ENCODE measurements at regions not wholly inside any gene's neighbourhood (a gene's known extent, or its start where the extent isn't known, plus 50 kb on each side); places are given as distances from the start of the nearest gene placed in this dataset.

DNA sequence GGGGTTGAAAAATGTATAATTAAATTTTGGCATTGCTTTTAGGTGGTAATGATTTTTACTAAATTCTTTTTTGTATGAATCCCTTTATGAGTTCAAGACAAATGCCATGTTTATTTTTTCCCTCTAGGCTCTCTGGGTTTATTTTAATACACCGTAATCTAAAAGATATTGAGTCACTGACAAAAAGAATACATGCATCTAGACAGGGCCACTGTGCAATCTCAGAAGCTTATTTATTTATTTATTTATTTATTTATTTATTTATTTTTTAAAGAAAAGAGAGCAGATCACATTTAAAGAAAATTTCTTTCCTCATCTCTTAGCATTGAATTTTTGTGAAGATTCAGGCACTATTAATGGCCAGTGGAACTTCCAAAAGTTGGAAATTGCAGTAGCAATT lies 283.9 kb upstream of the SLC10A2 start:
- no peak overlapping the region for H3K4me3 ChIP-seq (ENCODE audit: control insufficient read depth, low read depth, low read length)
- TF ChIP-seq, protein P1, sequence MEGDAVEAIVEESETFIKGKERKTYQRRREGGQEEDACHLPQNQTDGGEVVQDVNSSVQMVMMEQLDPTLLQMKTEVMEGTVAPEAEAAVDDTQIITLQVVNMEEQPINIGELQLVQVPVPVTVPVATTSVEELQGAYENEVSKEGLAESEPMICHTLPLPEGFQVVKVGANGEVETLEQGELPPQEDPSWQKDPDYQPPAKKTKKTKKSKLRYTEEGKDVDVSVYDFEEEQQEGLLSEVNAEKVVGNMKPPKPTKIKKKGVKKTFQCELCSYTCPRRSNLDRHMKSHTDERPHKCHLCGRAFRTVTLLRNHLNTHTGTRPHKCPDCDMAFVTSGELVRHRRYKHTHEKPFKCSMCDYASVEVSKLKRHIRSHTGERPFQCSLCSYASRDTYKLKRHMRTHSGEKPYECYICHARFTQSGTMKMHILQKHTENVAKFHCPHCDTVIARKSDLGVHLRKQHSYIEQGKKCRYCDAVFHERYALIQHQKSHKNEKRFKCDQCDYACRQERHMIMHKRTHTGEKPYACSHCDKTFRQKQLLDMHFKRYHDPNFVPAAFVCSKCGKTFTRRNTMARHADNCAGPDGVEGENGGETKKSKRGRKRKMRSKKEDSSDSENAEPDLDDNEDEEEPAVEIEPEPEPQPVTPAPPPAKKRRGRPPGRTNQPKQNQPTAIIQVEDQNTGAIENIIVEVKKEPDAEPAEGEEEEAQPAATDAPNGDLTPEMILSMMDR (IDR thresholded peaks at IDR 0.05; ENCODE audit: control insufficient read depth, insufficient read depth, low read depth, low read length, missing control alignments), result no peak
- no peak for DNase-seq (ENCODE audit: low read depth)

DNA sequence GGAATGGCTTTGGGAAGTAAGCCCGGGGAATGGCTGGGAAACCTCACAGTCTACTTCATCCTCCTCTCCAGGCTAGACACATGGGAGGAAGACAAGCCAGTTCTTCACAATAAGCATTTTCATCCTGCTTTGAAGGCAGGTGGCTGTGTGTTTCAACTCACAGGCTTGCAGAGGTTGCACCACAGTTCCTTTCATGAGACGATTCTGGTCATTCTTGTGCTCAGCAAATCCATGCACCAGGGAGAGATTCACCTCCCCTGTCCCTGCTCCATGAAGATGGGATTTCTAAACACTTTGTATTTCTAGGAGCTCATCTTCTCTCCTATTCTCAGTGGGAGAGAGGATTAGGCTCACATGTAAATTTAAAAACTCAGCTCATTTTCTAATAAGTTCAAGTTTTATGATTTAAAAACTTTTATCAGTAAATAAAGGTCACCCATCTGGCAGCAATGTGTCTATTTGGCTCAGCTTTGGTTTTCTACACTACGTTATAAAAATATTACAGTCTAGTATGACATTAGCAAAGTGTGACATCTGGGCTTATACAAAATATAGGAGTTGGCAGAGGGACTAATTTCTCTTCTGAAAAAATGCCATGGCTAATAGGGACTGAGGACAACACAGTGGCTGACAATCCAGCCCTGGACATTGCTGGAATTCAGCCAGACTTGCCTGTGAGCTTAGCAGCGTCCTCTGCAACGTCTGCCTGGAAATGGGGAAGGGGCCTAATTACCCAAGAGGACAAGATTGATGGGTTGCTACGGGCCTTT lies 283.2 kb upstream of the SLC10A2 start:
- DNase-seq (ENCODE audit: low read depth), result no peak
- no peak overlapping the region for H3K4me3 ChIP-seq (ENCODE audit: control insufficient read depth, low read depth, low read length)
- TF ChIP-seq, protein P1 (IDR thresholded peaks at IDR 0.05; ENCODE audit: control insufficient read depth, insufficient read depth, low read depth, low read length, missing control alignments), result no peak

DNA sequence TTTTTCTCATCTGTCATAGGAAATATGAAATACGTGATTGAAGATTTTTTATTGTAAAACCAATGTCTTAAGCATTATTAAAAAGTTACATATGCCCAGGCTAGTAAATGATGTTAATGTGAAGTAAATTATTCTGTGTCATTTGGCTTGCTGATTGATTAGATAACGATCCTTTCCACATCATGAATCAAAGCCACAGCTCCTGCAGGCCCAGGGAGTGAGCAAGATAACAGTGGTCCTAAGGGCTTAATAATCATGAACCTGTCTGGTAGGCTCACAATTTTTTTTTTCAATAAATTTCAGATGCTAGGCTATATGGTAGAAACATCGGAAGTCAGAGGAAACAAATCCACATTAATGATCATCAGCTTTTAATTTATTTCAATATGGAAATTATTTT lies 269.0 kb upstream of the SLC10A2 start:
- no peak overlapping the region for H3K4me3 ChIP-seq (ENCODE audit: control insufficient read depth, low read depth, low read length)
- TF ChIP-seq, protein P1 (IDR thresholded peaks at IDR 0.05; ENCODE audit: control insufficient read depth, insufficient read depth, low read depth, low read length, missing control alignments), result no peak
- DNase-seq (ENCODE audit: low read depth), result no peak

DNA sequence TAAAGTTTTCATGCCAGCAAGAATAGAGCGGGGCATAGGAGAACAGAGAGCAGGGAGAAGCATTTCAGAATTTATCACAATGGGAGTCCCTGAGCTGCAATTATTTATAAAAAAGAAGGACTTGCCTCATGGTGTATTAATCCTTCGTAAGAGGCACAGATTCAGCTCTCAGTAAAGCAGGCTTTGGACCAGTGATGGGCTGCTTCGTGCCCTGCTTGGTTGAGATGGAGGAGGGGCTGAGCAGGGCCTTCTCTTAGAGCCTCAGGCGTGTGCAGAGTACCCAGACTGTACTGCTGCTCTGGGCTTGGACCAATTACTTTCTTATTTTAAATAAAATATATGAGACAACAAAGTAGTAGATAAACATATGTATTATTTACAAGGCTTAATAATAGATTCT lies 265.7 kb upstream of the SLC10A2 start:
- H3K4me3 ChIP-seq (ENCODE audit: control insufficient read depth, low read depth, low read length), result no peak overlapping the region
- TF ChIP-seq, protein P1 (IDR thresholded peaks at IDR 0.05; ENCODE audit: control insufficient read depth, insufficient read depth, low read depth, low read length, missing control alignments), result no peak
- DNase-seq (ENCODE audit: low read depth), result no peak

DNA sequence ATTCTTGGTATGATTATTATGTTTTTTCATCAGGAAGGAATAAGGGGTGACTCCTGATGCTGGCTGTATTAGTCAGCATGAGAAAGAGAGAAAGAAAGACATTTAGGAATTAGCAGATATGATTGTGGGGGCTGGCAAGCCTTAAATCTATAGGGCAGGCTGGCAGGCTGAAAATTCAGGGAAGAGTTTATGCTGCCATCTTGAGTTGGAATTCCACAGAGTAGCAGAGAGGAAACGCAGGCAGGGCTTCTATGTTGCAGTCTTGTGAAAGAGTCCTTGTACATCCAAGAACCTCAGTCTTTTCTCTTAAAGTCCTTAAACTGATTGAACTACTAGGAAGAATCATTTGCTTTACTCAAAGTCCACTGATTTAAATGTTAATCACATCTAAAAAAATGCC lies 262.7 kb upstream of the SLC10A2 start:
- no peak overlapping the region for H3K4me3 ChIP-seq (ENCODE audit: control insufficient read depth, low read depth, low read length)
- no peak for DNase-seq (ENCODE audit: low read depth)
- TF ChIP-seq, protein P1 (IDR thresholded peaks at IDR 0.05; ENCODE audit: control insufficient read depth, insufficient read depth, low read depth, low read length, missing control alignments), result no peak

DNA sequence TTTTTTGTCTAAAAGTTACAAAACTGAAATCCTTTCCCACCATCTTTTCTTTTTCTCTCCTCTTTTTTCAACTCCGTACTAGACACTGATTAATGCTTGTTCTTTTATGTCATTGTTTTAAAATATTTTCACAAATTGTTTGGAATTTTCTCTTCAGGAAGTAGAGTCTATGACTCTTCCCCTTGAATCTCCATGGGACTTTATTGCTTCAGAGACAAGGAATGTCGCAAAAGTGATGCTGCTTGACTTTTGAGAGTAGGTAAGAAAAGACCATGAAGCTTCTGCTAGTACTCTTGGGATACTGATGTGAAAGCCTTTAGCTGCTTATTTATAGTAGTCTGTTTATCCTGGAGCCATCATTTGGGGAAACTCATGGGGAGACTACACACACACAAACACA lies 260.1 kb upstream of the SLC10A2 start:
- H3K4me3 ChIP-seq (ENCODE audit: control insufficient read depth, low read depth, low read length), result no peak overlapping the region
- TF ChIP-seq, protein P1 (IDR thresholded peaks at IDR 0.05; ENCODE audit: control insufficient read depth, insufficient read depth, low read depth, low read length, missing control alignments), result no peak
- DNase-seq (ENCODE audit: low read depth), result no peak

All from AG09309 (cell line).